A172 (cell line): ENCODE measurements at regions not wholly inside any gene's neighbourhood (a gene's known extent, or its start where the extent isn't known, plus 50 kb on each side); places are given as distances from the start of the nearest gene placed in this dataset.

Experiments used
- DNase-seq: peaks from one replicate; pipeline ENCODE4 v3.0.0-alpha.2; 2015; ENCODE audit warnings: low spot score

- no peak for DNase-seq
These were observed 70.5 kb upstream of the WNT11 start for GRCh38 chr11:76276781-76277155.

- DNase-seq: no peak
These were observed 69.9 kb upstream of the WNT11 start for GRCh38 chr11:76276046-76276780.

GRCh38 chr11:76275446-76275845, 69.1 kb upstream of the WNT11 start:
- DNase-seq: no peak

- no peak for DNase-seq
These were observed 64.8 kb upstream of the WNT11 start for GRCh38 chr11:76271068-76271467.

GRCh38 chr11:76270389-76270788, 64.1 kb upstream of the WNT11 start:
- DNase-seq: no peak

- DNase-seq: no peak
These were observed 63.5 kb upstream of the WNT11 start for GRCh38 chr11:76269661-76270261.

GRCh38 chr11:76269247-76269646, 62.9 kb upstream of the WNT11 start:
- no peak for DNase-seq

GRCh38 chr11:76268498-76268897, 62.2 kb upstream of the WNT11 start:
- DNase-seq: no peak

GRCh38 chr11:76267556-76267955, 61.3 kb upstream of the WNT11 start:
- no peak for DNase-seq

GRCh38 chr11:76266286-76267100, 60.2 kb upstream of the WNT11 start:
- DNase-seq: peak; percentile 76

GRCh38 chr11:76265771-76266241, 59.5 kb upstream of the WNT11 start:
- DNase-seq: no peak

GRCh38 chr11:76263657-76264056, 57.4 kb upstream of the WNT11 start:
- DNase-seq: no peak

GRCh38 chr11:76263166-76263565, 56.9 kb upstream of the WNT11 start:
- DNase-seq: no peak

GRCh38 chr11:76260296-76260925, 54.1 kb upstream of the WNT11 start:
- no peak for DNase-seq

- no peak for DNase-seq
These were observed 53.1 kb upstream of the WNT11 start for GRCh38 chr11:76259299-76259908.

- DNase-seq: no peak
These were observed 50.9 kb upstream of the WNT11 start for GRCh38 chr11:76257074-76257719.

- no peak for DNase-seq
These were observed 50.1 kb upstream of the WNT11 start for GRCh38 chr11:76256448-76256847.
